ENCODE measurements at regions not wholly inside any gene's neighbourhood (a gene's known extent, or its start where the extent isn't known, plus 50 kb on each side); places are given as distances from the start of the nearest gene placed in this dataset.

DNA sequence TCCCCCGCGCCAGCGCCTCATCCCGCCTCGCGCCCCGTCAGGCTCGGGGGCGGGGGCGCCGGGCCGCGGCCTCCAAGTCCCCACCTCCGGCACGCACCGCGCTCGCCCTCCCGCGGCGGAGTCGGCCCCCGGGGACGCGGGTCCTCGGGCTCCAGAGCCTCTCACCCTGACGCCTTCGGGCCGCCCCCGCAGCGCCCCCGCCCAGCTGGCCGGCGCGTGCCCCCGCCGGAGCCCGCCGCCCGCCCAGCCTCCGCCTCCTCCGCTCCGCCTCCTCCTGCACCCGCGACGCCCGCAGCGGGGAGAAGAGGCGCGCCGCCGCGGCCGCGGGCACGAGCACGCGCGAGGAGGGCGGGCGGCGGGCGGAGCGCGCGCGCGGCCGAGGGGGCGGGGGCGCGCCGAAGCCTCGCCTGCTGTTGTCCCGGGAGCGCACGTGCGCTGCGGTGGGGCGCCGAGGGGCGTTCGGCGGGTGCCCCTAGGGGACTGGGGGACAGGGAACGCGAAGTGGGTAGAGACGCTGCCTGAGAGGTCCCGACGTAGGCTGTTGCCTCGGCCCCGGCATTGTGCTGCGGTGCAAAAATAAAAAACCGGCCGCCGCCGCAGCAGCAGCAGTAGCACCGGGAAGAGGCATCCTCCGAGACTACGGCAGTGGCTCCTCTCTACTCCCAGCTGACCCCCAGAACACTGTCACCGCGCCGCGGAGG lies 87.4 kb upstream of the ARHGAP32 start:
- no peak overlapping the region for H3K4ac ChIP-seq (ENCODE audit: low read depth, low read length)
- no peak overlapping the region for H2AFZ ChIP-seq (ENCODE audit: low read length)
- no peak overlapping the region for H2BK5ac ChIP-seq (ENCODE audit: insufficient read length, low read length)
- no peak overlapping the region for H2AK5ac ChIP-seq (ENCODE audit: insufficient read length, low read length)
- Mint-ChIP-seq H3K27me3 (ENCODE audit: low read depth) (peaks cover 23% of the 10 kb centered on the region), H3K27ac (no peak overlapping the region), H3K36me3 (ENCODE audit: insufficient read depth in 1 of 3, low read depth in 3 of 3) (no peaks in the 10 kb centered on the region; a peak in 1 of 7 replicates), H3K4me3 (peak overlapping the region; percentile 71 to 84), H3K9me3 (no peaks in the 10 kb centered on the region), H3K4me1 (peaks cover 51 to 60% of the 10 kb centered on the region in 2 experiments)
- H3T11ph ChIP-seq (ENCODE audit: low read length), result no peak overlapping the region
- H3K27me3 ChIP-seq (ENCODE audit: insufficient read depth, low read length), result no peaks in the 10 kb centered on the region; the same call in 1 of the 2 replicates
- no peak overlapping the region for H4K91ac ChIP-seq (ENCODE audit: insufficient read length, low read depth, low read length)
- TF ChIP-seq, protein P1, sequence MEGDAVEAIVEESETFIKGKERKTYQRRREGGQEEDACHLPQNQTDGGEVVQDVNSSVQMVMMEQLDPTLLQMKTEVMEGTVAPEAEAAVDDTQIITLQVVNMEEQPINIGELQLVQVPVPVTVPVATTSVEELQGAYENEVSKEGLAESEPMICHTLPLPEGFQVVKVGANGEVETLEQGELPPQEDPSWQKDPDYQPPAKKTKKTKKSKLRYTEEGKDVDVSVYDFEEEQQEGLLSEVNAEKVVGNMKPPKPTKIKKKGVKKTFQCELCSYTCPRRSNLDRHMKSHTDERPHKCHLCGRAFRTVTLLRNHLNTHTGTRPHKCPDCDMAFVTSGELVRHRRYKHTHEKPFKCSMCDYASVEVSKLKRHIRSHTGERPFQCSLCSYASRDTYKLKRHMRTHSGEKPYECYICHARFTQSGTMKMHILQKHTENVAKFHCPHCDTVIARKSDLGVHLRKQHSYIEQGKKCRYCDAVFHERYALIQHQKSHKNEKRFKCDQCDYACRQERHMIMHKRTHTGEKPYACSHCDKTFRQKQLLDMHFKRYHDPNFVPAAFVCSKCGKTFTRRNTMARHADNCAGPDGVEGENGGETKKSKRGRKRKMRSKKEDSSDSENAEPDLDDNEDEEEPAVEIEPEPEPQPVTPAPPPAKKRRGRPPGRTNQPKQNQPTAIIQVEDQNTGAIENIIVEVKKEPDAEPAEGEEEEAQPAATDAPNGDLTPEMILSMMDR (conservative IDR thresholded peaks at IDR 0.05), result no peak
- H3K4me1 ChIP-seq (ENCODE audit: insufficient read depth, low read length), result peaks cover 6% of the 10 kb centered on the region; the same call in 1 of the 2 replicates
- no peak overlapping the region for H4K8ac ChIP-seq (replicated peaks; ENCODE audit: insufficient read length, low read depth, low read length)
- DNase-seq, result peak; percentile 81
- H3K14ac ChIP-seq (ENCODE audit: insufficient read depth, low read length), result peak overlapping the region; percentile 88
- H2BK20ac ChIP-seq (ENCODE audit: low read depth, low read length, poor library complexity, severe bottlenecking), result no peak overlapping the region
- no CpG with 5 or more reads among the region's 103 CpGs for WGBS (ENCODE audit: extremely low coverage, insufficient read length, low lambda C conversion rate)
- H3K27ac ChIP-seq (ENCODE audit: insufficient read length, low read depth, low read length), result no peak overlapping the region
- H2BK120ac ChIP-seq (ENCODE audit: low read depth, low read length, poor library complexity, severe bottlenecking), result no peak overlapping the region
- H3K56ac ChIP-seq (ENCODE audit: insufficient read length, low read depth, low read length), result no peak overlapping the region
- no peak overlapping the region for H4K5ac ChIP-seq (ENCODE audit: insufficient read length, low read depth, low read length)
- H4K20me1 ChIP-seq (ENCODE audit: control insufficient read depth, insufficient read depth, insufficient read length), result no peaks in the 10 kb centered on the region
- H3K79me1 ChIP-seq (ENCODE audit: insufficient read depth, low read depth, low read length, poor library complexity, severe bottlenecking), result peaks cover 2% of the 10 kb centered on the region
- peaks cover 11% of the 10 kb centered on the region for H3K23me2 ChIP-seq (ENCODE audit: insufficient read length, low read depth, low read length, poor library complexity, severe bottlenecking)
- H3K79me2 ChIP-seq (ENCODE audit: insufficient read depth, low read length), result peaks cover 11% of the 10 kb centered on the region; the same call in 1 of the 2 replicates
- no peak overlapping the region for H3K23ac ChIP-seq (ENCODE audit: insufficient read length, low read depth, low read length)
- H3K18ac ChIP-seq (ENCODE audit: insufficient read length, low read depth, low read length), result peak overlapping the region; percentile 23
- H3K4me2 ChIP-seq (ENCODE audit: insufficient read depth, insufficient read length, low read length), result peak overlapping the region; percentile 69
- H3K9me3 ChIP-seq (ENCODE audit: control insufficient read depth, low read depth, low read length), result no peaks in the 10 kb centered on the region
- H2BK12ac ChIP-seq (ENCODE audit: insufficient read length, low read depth, low read length), result no peak overlapping the region
- no peak overlapping the region for H3K9ac ChIP-seq (ENCODE audit: extremely low read depth, insufficient read length, low read length)
- no peak overlapping the region for H2BK15ac ChIP-seq (ENCODE audit: low read depth, low read length)

Measured in H9 (cell line).